Common myeloid progenitor, CD34-positive (primary cell): ENCODE measurements at regions not wholly inside any gene's neighbourhood (a gene's known extent, or its start where the extent isn't known, plus 50 kb on each side); places are given as distances from the start of the nearest gene placed in this dataset.

ENCODE experiments used
- CTCF ChIA-PET: fragments of 350-600 bp; sonication (Branson Sonifier 250); formaldehyde crosslinking; loops from one replicate; lab custom pipeline; 2021; ENCODE audit warnings: antibody characterized with exemption; lab: Charles Lee
- POLR2A ChIA-PET: fragments of 350-600 bp; sonication (Branson Sonifier 250); formaldehyde crosslinking; loops from one replicate; lab custom pipeline; 2021; ENCODE audit warnings: antibody characterized with exemption; lab: Charles Lee
- DNase-seq, 3 donors: peaks; one replicate each; pipeline versions ENCODE4 v3.0.0 to v3.0.0-alpha.2; 2013
- H3K27ac ChIP-seq, 2 experiments: 1 replicate in 1 of 2; 2 replicates in 1 of 2; pipeline ENCODE4 v1.7.0; 2013; ENCODE audit warnings: inconsistent platforms in 2 of 2, low read length in 2 of 2, mild to moderate bottlenecking in 2 of 2, low read depth in 1 of 2, moderate library complexity in 1 of 2; ENCODE audit not compliant: severe bottlenecking in 2 of 2, insufficient read depth in 1 of 2, poor library complexity in 1 of 2
- H3K27me3 ChIP-seq, 5 experiments: replicated peaks in 2 of 5; 1 replicate in 3 of 5; 2 replicates in 2 of 5; pipeline versions ENCODE4 v1.6.1 to v1.7.0; 2013; ENCODE audit warnings: low read length in 4 of 5, mild to moderate bottlenecking in 2 of 5, moderate library complexity in 2 of 5, inconsistent platforms in 1 of 5; ENCODE audit not compliant: insufficient read depth in 5 of 5, control insufficient read depth in 4 of 5
- H3K36me3 ChIP-seq, 4 experiments: 1 replicate in 2 of 4; 2 replicates in 2 of 4; pipeline versions ENCODE4 v1.6.1 to v1.7.0; 2013; ENCODE audit warnings: low read length in 3 of 4, control low read depth in 1 of 4, mild to moderate bottlenecking in 1 of 4; ENCODE audit not compliant: control insufficient read depth in 4 of 4, insufficient read depth in 4 of 4
- H3K4me1 ChIP-seq, 4 experiments: 1 replicate in 3 of 4; 2 replicates in 1 of 4; pipeline versions ENCODE4 v1.6.1 to v1.7.1; 2013; ENCODE audit warnings: low read length in 3 of 4, mild to moderate bottlenecking in 3 of 4, control low read depth in 1 of 4, inconsistent platforms in 1 of 4, moderate library complexity in 1 of 4; ENCODE audit not compliant: control insufficient read depth in 4 of 4, insufficient read depth in 4 of 4; ENCODE audit errors: control extremely low read depth in 1 of 4
- H3K4me3 ChIP-seq, 7 experiments: 1 replicate in 4 of 7; 2 replicates in 3 of 7; pipeline versions ENCODE4 v1.5.1 to v1.7.0; 2013; ENCODE audit warnings: mild to moderate bottlenecking in 7 of 7, low read length in 6 of 7, moderate library complexity in 6 of 7, inconsistent platforms in 2 of 7, low read depth in 2 of 7, control low read depth in 1 of 7; ENCODE audit not compliant: insufficient read depth in 4 of 7, control insufficient read depth in 1 of 7; ENCODE audit errors: extremely low read depth in 1 of 7
- H3K9me3 ChIP-seq, 5 experiments: 1 replicate in 4 of 5; 2 replicates in 1 of 5; pipeline versions ENCODE4 v1.6.1 to v1.7.1; 2013; ENCODE audit warnings: low read length in 4 of 5, mild to moderate bottlenecking in 2 of 5, inconsistent platforms in 1 of 5, low read depth in 1 of 5, moderate library complexity in 1 of 5; ENCODE audit not compliant: control insufficient read depth in 4 of 5, insufficient read depth in 2 of 5; ENCODE audit errors: control extremely low read depth in 1 of 5
- WGBS: methylation state at CpG from one replicate; pipeline ENCODE4 v1.1.5; 2013; ENCODE audit not compliant: insufficient coverage; 5-methylcytosine and 5-hydroxymethylcytosine counted together

DNA sequence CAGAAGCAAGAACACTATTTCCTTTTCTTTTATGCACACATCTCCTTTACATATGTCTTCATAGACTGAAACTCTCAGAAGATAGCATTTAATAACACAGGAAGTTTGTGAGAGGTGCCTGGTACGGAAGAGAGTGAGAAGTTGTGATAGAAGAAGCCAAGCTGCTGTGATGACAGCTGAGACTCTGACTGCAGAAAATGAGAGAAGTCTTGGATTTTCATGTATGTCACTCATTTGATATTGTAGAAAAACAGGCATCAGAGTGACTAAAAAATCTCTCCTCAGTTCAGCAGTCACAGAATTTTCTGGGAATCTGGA lies 154.9 kb upstream of the BMP2 start:
- H3K4me1 ChIP-seq, result no peaks in the 10 kb centered on the region
- no peak for DNase-seq
- WGBS, result no CpG with 5 or more reads among the region's 1 CpG
- H3K27ac ChIP-seq, result no peak overlapping the region
- no peak overlapping the region for H3K4me3 ChIP-seq
- CTCF ChIA-PET, result no interaction called here
- POLR2A ChIA-PET, result no interaction called here
- peaks cover 0 to 2% (median 0%) of the 10 kb centered on the region in 5 experiments for H3K27me3 ChIP-seq
- no peaks in the 10 kb centered on the region for H3K9me3 ChIP-seq
- no peaks in the 10 kb centered on the region for H3K36me3 ChIP-seq

DNA sequence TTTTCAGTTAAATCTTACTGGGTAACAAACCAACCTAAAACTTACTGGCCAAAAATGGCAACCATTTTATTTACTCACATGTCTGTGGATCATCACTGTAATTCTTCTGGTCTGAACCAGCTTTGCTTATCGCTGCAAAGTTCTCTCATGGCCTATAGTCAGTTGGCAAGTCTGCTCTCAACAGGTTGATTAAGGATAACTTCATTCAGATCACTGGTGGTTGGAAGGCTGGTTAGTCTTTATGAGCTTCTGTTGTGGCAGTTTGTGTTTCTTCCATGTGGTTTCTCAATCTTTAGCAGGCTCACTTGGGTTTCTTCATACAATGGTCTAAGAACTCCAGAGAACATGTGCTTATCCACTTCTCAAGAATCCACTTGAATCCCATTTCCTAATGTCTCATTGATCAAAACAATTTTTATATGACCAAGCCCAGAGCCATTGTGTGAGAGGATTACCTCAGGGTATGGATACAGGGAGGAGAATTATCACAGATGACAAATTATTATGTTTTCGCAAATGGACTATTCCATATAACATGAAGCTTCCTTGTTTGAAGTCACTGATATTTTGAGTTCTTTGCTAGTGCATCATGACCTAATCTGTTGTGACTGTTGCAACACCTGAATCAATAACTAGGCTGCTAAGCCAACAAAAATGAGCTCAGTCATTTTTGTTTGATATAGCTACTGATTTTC lies 155.4 kb upstream of the BMP2 start:
- H3K27ac ChIP-seq, result no peak overlapping the region
- CTCF ChIA-PET, result no interaction called here
- POLR2A ChIA-PET, result no interaction called here
- H3K36me3 ChIP-seq, result no peaks in the 10 kb centered on the region
- WGBS, result 100% methylated on average over 1 of the region's 2 CpGs
- no peaks in the 10 kb centered on the region for H3K4me1 ChIP-seq
- peaks cover 0 to 2% (median 0%) of the 10 kb centered on the region in 5 experiments for H3K27me3 ChIP-seq
- H3K9me3 ChIP-seq, result no peaks in the 10 kb centered on the region
- no peak for DNase-seq
- H3K4me3 ChIP-seq, result no peak overlapping the region

DNA sequence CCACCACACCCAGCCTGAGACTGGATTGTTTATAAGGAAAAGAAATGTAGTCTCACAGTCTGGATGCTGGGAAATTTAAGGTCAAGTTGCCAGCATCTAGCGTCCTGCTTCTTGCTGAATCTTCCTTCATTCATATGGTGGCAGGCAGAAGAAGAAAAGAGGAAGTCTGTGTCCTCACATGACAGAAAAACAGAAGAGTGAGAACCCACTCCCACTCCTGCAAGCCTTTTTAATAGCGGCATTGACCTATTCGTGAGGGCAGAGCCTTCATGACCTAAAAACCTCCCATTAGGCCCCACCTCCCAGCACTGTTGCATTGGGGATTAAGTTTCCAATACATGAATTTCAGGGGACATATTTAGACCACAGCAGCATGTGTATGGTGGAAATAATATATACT lies 160.8 kb upstream of the BMP2 start:
- ChIA-PET CTCF (no interaction called here), POLR2A (no interaction called here)
- Histone ChIP-seq H3K4me1 (no peaks in the 10 kb centered on the region), H3K4me3 (no peak overlapping the region), H3K27me3 (peaks cover 0 to 22% (median 3%) of the 10 kb centered on the region in 5 experiments), H3K36me3 (no peaks in the 10 kb centered on the region), H3K27ac (no peak overlapping the region), H3K9me3 (no peaks in the 10 kb centered on the region)
- 94% methylated on average over 2 of the region's 3 CpGs for WGBS
- no peak for DNase-seq

DNA sequence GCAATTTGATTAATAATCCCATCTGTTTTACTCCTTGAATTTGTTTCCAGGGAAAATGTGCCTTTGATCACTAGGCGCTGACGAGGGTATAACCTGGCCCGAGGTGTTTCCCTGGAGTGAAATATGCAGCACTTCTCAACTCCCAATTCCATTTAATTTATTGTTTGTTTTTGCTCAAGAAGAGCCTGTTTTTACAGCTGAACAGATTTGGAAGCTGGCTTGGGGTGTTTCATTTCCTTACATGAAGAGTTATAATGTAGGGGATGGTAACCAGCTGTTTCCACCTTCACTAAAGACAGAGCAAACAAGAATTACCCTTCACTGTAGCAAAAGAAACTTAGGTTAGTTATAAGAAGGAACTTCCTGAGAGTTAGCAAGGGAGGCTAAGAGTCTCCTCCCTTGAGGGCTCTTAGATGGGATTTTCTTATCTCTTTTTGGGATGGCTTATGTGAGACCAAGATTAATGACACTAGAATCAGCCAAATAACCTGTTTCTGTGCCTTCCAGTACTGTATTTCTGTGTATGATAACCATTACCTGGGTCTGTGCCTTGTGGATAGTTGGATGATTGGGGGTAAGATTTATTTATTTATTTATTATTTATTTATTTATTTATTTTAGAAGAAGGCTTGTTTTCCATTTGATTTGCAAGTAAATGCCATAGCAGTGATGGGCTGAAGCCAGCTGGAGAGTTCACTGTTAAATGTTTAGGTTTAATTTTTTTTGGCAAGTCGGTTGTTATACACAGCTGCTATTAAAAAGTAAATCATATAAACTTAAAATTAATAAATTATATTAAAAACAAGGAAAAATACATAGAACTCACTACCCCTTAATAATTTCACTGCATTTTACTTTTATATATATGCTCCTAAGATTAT lies 162.2 kb upstream of the BMP2 start:
- no CpG with 5 or more reads among the region's 4 CpGs for WGBS
- CTCF ChIA-PET, result no interaction called here
- H3K4me3 ChIP-seq, result no peak overlapping the region

DNA sequence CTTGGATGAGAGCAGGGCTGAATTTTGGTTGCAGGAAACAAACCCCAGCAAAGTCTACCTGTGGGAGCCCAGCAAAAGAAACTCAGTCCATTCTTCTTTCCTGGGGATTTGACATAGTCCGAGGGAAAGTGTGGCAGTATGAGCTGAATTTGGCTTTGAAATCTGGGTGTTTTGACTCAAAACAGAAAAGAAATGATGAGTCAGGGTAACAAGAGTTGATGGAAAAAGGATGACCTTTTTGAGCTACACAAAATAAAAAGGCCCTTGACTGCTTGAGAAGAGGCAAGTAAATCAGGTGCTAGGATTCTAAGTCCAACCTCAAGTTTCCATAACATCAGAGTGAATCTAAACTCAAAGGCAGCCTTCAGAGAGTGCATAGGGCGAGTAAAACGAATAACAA lies 163.3 kb upstream of the BMP2 start:
- ChIA-PET CTCF (no interaction called here), POLR2A (no interaction called here)
- no peak for DNase-seq
- H3K27ac ChIP-seq, result no peak overlapping the region
- peaks cover 0 to 24% (median 3%) of the 10 kb centered on the region in 5 experiments for H3K27me3 ChIP-seq
- no peaks in the 10 kb centered on the region for H3K9me3 ChIP-seq
- H3K4me1 ChIP-seq, result no peaks in the 10 kb centered on the region
- WGBS, result 100% methylated on average over 3 of the region's 3 CpGs
- H3K4me3 ChIP-seq, result no peak overlapping the region
- no peaks in the 10 kb centered on the region for H3K36me3 ChIP-seq

More for the DNA sequence above, 162.2 kb upstream of the BMP2 start:
- H3K4me1 ChIP-seq, result no peaks in the 10 kb centered on the region
- H3K27me3 ChIP-seq, result peaks cover 0 to 25% (median 3%) of the 10 kb centered on the region in 5 experiments
- no peaks in the 10 kb centered on the region for H3K36me3 ChIP-seq
- no peaks in the 10 kb centered on the region for H3K9me3 ChIP-seq
- H3K27ac ChIP-seq, result no peak overlapping the region
- POLR2A ChIA-PET, result no interaction called here
- DNase-seq, result no peak

DNA sequence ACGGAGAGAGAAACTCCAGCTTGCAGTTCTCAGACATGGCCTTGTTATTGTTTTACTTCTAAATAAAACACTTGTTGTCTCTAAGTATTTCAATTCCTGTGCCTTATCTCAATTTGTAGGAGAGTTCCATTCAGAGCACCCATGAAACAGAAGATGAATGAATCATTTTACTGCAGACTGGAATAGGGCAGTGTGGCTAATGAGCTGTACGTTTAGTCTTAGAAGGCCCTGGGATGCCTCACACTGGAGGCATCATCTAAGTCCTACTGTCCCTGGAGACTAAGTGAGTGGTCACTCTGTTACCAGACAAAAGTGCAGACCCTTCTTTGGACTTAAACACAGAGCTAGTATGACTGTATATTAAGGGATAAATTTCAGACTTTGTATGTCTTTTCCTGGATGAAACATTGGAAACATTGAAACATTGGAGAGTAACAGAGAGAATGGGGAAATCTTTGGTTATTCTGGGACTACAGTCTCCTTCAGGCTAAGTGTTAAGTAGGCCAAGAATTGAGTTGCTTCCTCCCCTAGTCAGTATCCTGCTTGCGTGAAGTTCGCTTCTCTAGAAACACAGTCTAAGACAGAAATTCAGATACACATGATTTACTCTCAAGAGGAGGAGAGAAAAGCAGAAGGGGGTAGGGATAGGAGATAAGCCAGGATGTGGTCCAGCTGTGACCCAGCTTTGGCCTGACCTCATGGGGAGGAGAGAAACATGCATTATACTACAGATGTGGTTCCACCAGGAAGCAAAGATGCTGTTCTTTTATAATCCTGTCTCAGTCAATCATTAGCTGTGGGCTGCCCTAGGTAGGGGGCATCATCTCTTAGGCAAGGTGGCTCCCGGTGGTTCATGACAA lies 167.4 kb upstream of the BMP2 start:
- no peak for DNase-seq
- ChIA-PET CTCF (interaction anchor here (0.7 kb wide), 1 partner anchor 17 kb away, joined by 3 read pairs; no protein-coding TSS in a partner anchor), POLR2A (no interaction called here)
- no peaks in the 10 kb centered on the region for H3K4me1 ChIP-seq
- H3K27me3 ChIP-seq, result peaks cover 0 to 40% (median 3%) of the 10 kb centered on the region in 5 experiments
- H3K27ac ChIP-seq, result no peak overlapping the region
- H3K36me3 ChIP-seq, result no peaks in the 10 kb centered on the region
- H3K4me3 ChIP-seq, result no peak overlapping the region
- 95% methylated on average over 2 of the region's 5 CpGs for WGBS
- no peaks in the 10 kb centered on the region for H3K9me3 ChIP-seq
